MCF 10A (cell line): ENCODE measurements at regions not wholly inside any gene's neighbourhood (a gene's known extent, or its start where the extent isn't known, plus 50 kb on each side); places are given as distances from the start of the nearest gene placed in this dataset.
"Not testable (repeated sequence)": the region's sequence is repeated elsewhere in the genome, so short reads cannot be mapped to it uniquely, and the experiment has no call there.

Source experiments
- BruUV-seq: library from RNA; stranded (reverse); fragments of 400-500 nt; replicated peaks from 2 replicates; lab custom pipeline; 2021; lab: Mats Ljungman, UMichigan
- CTCF ChIA-PET: fragments of 300-600 bp; sonication (Branson Sonifier 250); formaldehyde crosslinking; extraction: SDS; loops from one replicate; lab custom pipeline; 2021; ENCODE audit warnings: antibody characterized with exemption, inconsistent platforms; lab: Yijun Ruan, JAX
- POLR2A ChIA-PET: fragments of 300-600, 350-650 bp; sonication (Branson Sonifier 250); formaldehyde crosslinking; extraction: SDS; loops from one replicate; lab custom pipeline; 2020; ENCODE audit warnings: antibody characterized with exemption, inconsistent platforms; lab: Yijun Ruan, JAX
- DNase-seq: peaks from one replicate; pipeline ENCODE4 v3.0.0-alpha.2; 2018; ENCODE audit not compliant: unreplicated experiment
- H3K27ac Mint-ChIP-seq: one replicate; pipeline ENCODE4 v1.8.0; 2022; ENCODE audit warnings: mild to moderate bottlenecking, low read depth, mixed read lengths; ENCODE audit not compliant: unreplicated experiment
- H3K27me3 Mint-ChIP-seq: one replicate; pipeline ENCODE4 v1.8.0; 2022; ENCODE audit warnings: mixed read lengths; ENCODE audit not compliant: insufficient read depth, unreplicated experiment
- H3K36me3 Mint-ChIP-seq: one replicate; pipeline ENCODE4 v1.8.0; 2022; ENCODE audit warnings: mild to moderate bottlenecking, moderate library complexity, mixed read lengths; ENCODE audit not compliant: insufficient read depth, unreplicated experiment
- H3K4me1 Mint-ChIP-seq: one replicate; pipeline ENCODE4 v1.8.0; 2022; ENCODE audit warnings: mixed read lengths; ENCODE audit not compliant: insufficient read depth, unreplicated experiment
- H3K4me3 Mint-ChIP-seq: one replicate; pipeline ENCODE4 v1.8.0; 2022; ENCODE audit warnings: mild to moderate bottlenecking, moderate library complexity, mixed read lengths; ENCODE audit not compliant: unreplicated experiment
- H3K9me3 Mint-ChIP-seq: one replicate; pipeline ENCODE4 v1.8.0; 2022; ENCODE audit warnings: mixed read lengths; ENCODE audit not compliant: unreplicated experiment
- CTCF ChIP-seq: fragments of 200-600 bp; IDR thresholded peaks from one replicate; pipeline ENCODE4 v1.8.0; 2022; ENCODE audit warnings: antibody characterized with exemption, mild to moderate bottlenecking; ENCODE audit not compliant: unreplicated experiment
- intact Hi-C: fragments of 100-400 bp; cut with micrococcal nuclease; formaldehyde crosslinking; loops from 2 replicates; pipeline ENCODE4 v1.14.1; 2022

GRCh38 chr2:21233194-21233593 lies 109.4 kb downstream of the TDRD15 start:
- Mint-ChIP-seq H3K9me3 (no peaks in the 10 kb centered on the region), H3K4me3 (no peak overlapping the region), H3K36me3 (no peaks in the 10 kb centered on the region), H3K4me1 (no peaks in the 10 kb centered on the region), H3K27ac (no peak overlapping the region), H3K27me3 (no peaks in the 10 kb centered on the region)
- no TSS peak for BruUV-seq
- no peak for DNase-seq
- ChIA-PET CTCF (no interaction called here), POLR2A (no interaction called here)
- intact Hi-C loops = no loop called here
- TF ChIP-seq CTCF = no peak

GRCh38 chr2:21234001-21234400 lies 110.2 kb downstream of the TDRD15 start:
- Mint-ChIP-seq H3K36me3 (no peaks in the 10 kb centered on the region), H3K4me1 (no peaks in the 10 kb centered on the region), H3K4me3 (no peak overlapping the region), H3K27ac (no peak overlapping the region), H3K27me3 (no peaks in the 10 kb centered on the region), H3K9me3 (no peaks in the 10 kb centered on the region)
- no TSS peak for BruUV-seq
- no peak for DNase-seq
- POLR2A ChIA-PET = no interaction called here
- no peak for TF ChIP-seq CTCF
- CTCF ChIA-PET = no interaction called here
- intact Hi-C loops = no loop called here

GRCh38 chr2:21234464-21235120 lies 110.8 kb downstream of the TDRD15 start:
- POLR2A ChIA-PET = no interaction called here
- Mint-ChIP-seq H3K36me3 (no peaks in the 10 kb centered on the region), H3K4me1 (no peaks in the 10 kb centered on the region), H3K27me3 (no peaks in the 10 kb centered on the region), H3K9me3 (no peaks in the 10 kb centered on the region), H3K4me3 (no peak overlapping the region), H3K27ac (no peak overlapping the region)
- CTCF ChIA-PET = interaction anchor here (0.6 kb wide), 1 partner anchor 35 kb away, joined by 3 read pairs; no protein-coding TSS in a partner anchor
- TF ChIP-seq CTCF = no peak
- intact Hi-C loops = no loop called here
- BruUV-seq = no TSS peak
- DNase-seq = no peak

- BruUV-seq, intact Hi-C loops, H3K27me3 Mint-ChIP-seq, CTCF ChIA-PET, H3K4me3 Mint-ChIP-seq, H3K9me3 Mint-ChIP-seq, H3K27ac Mint-ChIP-seq, DNase-seq, H3K4me1 Mint-ChIP-seq, H3K36me3 Mint-ChIP-seq, POLR2A ChIA-PET: not testable (repeated sequence)
Observed at GRCh38 chr2:21239749-21240148, 116.0 kb downstream of the TDRD15 start.

- H3K4me3 Mint-ChIP-seq = no peak overlapping the region
- no TSS peak for BruUV-seq
- POLR2A ChIA-PET = no interaction called here
- H3K27me3 Mint-ChIP-seq = no peaks in the 10 kb centered on the region
- no peaks in the 10 kb centered on the region for H3K36me3 Mint-ChIP-seq
- no peaks in the 10 kb centered on the region for H3K4me1 Mint-ChIP-seq
- no peak for DNase-seq
- no peak overlapping the region for H3K27ac Mint-ChIP-seq
- CTCF ChIA-PET = no interaction called here
- no peak for TF ChIP-seq CTCF
- no peaks in the 10 kb centered on the region for H3K9me3 Mint-ChIP-seq
- intact Hi-C loops = no loop called here
Observed at GRCh38 chr2:21244161-21244560, 120.4 kb downstream of the TDRD15 start.
